GM23338 (cell line): ENCODE measurements at regions not wholly inside any gene's neighbourhood (a gene's known extent, or its start where the extent isn't known, plus 50 kb on each side); places are given as distances from the start of the nearest gene placed in this dataset.

Experiments
- ATAC-seq: fragments of 200-7000 bp; cut with Tn5 transposase; 3 replicates; pipeline ENCODE4 v1.9.1; 2020
- DNase-seq: peaks from one replicate; pipeline ENCODE4 v3.0.0-alpha.2; 2015; ENCODE audit warnings: low spot score
- H2AFZ ChIP-seq: fragments of 200-600 bp; sonication (generic); 2 replicates; pipeline ENCODE4 v1.8.0; 2016; ENCODE audit warnings: antibody characterized with exemption, mild to moderate bottlenecking, moderate library complexity
- H3F3A ChIP-seq: fragments of 200-600 bp; sonication (generic); replicated peaks from 2 replicates; pipeline ENCODE4 v1.8.0; 2017; ENCODE audit warnings: antibody characterized with exemption, mixed run types, low read depth
- H3K27ac ChIP-seq: fragments of 200-600 bp; sonication (generic); 2 replicates; pipeline ENCODE4 v1.6.1; 2016; ENCODE audit warnings: low read depth
- H3K27me3 ChIP-seq: fragments of 200-600 bp; sonication (generic); 2 replicates; pipeline ENCODE4 v1.8.0; 2016; ENCODE audit warnings: mild to moderate bottlenecking, mixed run types, moderate library complexity; ENCODE audit not compliant: insufficient read depth
- H3K36me3 ChIP-seq: fragments of 200-600 bp; sonication (generic); 2 replicates; pipeline ENCODE4 v1.8.0; 2016; ENCODE audit warnings: mild to moderate bottlenecking; ENCODE audit not compliant: insufficient read depth
- H3K4me1 ChIP-seq: fragments of 200-600 bp; sonication (generic); 2 replicates; pipeline ENCODE4 v1.8.0; 2016; ENCODE audit warnings: mild to moderate bottlenecking, moderate library complexity; ENCODE audit not compliant: insufficient read depth
- H3K4me2 ChIP-seq: fragments of 200-600 bp; sonication (generic); 2 replicates; pipeline ENCODE4 v1.7.1; 2017; ENCODE audit warnings: mixed run types
- H3K4me3 ChIP-seq: fragments of 200-600 bp; sonication (generic); 2 replicates; pipeline ENCODE4 v1.6.1; 2016; ENCODE audit warnings: mixed run types
- H3K79me2 ChIP-seq: fragments of 200-600 bp; sonication (generic); replicated peaks from 2 replicates; pipeline ENCODE4 v1.8.0; 2017; ENCODE audit warnings: mild to moderate bottlenecking; ENCODE audit not compliant: insufficient read depth
- H3K9me2 ChIP-seq: fragments of 200-600 bp; sonication (generic); 2 replicates; pipeline ENCODE4 v1.8.0; 2017; ENCODE audit not compliant: insufficient read depth
- H4K20me1 ChIP-seq: fragments of 200-600 bp; sonication (generic); replicated peaks from 2 replicates; pipeline ENCODE4 v1.8.0; 2017; ENCODE audit warnings: mild to moderate bottlenecking; ENCODE audit not compliant: insufficient read depth
- H3K27ac Mint-ChIP-seq: 2 replicates; pipeline ENCODE4 v1.8.0; 2020; ENCODE audit warnings: inconsistent platforms, mild to moderate bottlenecking, moderate library complexity, mixed read lengths
- H3K27me3 Mint-ChIP-seq: 3 replicates; pipeline ENCODE4 v1.8.0; 2022; ENCODE audit warnings: low read depth, mild to moderate bottlenecking, moderate library complexity, mixed read lengths, inconsistent platforms; ENCODE audit not compliant: insufficient read depth, poor library complexity
- H3K36me3 Mint-ChIP-seq: 3 replicates; pipeline ENCODE4 v1.8.0; 2021; ENCODE audit warnings: low read depth, mild to moderate bottlenecking, inconsistent platforms, moderate library complexity, mixed read lengths
- H3K4me1 Mint-ChIP-seq: 3 replicates; pipeline ENCODE4 v1.8.0; 2020; ENCODE audit warnings: mild to moderate bottlenecking, inconsistent platforms, mixed read lengths
- H3K4me3 Mint-ChIP-seq: 3 replicates; pipeline ENCODE4 v1.8.0; 2021; ENCODE audit warnings: moderate library complexity, mild to moderate bottlenecking, inconsistent platforms, mixed read lengths
- H3K9me3 Mint-ChIP-seq: 3 replicates; pipeline ENCODE4 v1.8.0; 2020; ENCODE audit warnings: moderate library complexity, mild to moderate bottlenecking, inconsistent platforms, mixed read lengths
- CREB1 ChIP-seq: fragments of 250-450 bp; sonication (Bioruptor Pico); IDR thresholded peaks from 2 replicates; pipeline ENCODE4 v1.5.0; 2020; ENCODE audit warnings: low read depth, mild to moderate bottlenecking, moderate library complexity
- CTCF ChIP-seq, 2 experiments: fragments of 200-600 bp in 1 of 2; sonication (generic) in 1 of 2; conservative IDR thresholded peaks; 2 replicates each; pipeline versions ENCODE4 v1.5.1 to v1.6.1; 2016 to 2017; ENCODE audit warnings: antibody characterized with exemption in 2 of 2, low read depth in 2 of 2, mild to moderate bottlenecking in 2 of 2, moderate library complexity in 1 of 2
- ETS1 ChIP-seq: IDR thresholded peaks from 2 replicates; pipeline ENCODE4 v1.6.1; 2016; ENCODE audit warnings: antibody characterized with exemption
- EZH2 ChIP-seq: fragments of 200-600 bp; sonication (generic); IDR thresholded peaks from one replicate; pipeline ENCODE4 v1.8.0; 2017; ENCODE audit warnings: antibody characterized with exemption, mild to moderate bottlenecking, low read depth; ENCODE audit not compliant: unreplicated experiment
- EZH2phosphoT487 ChIP-seq: fragments of 200-600 bp; sonication (generic); IDR thresholded peaks from one replicate; pipeline ENCODE4 v1.8.1; 2018; ENCODE audit warnings: antibody characterized with exemption; ENCODE audit not compliant: unreplicated experiment
- JUNB ChIP-seq: IDR thresholded peaks from one replicate; pipeline ENCODE4 v1.6.1; 2016; ENCODE audit warnings: antibody characterized with exemption; ENCODE audit not compliant: unreplicated experiment
- NANOG ChIP-seq: IDR thresholded peaks from 2 replicates; pipeline ENCODE4 v1.6.1; 2016; ENCODE audit warnings: antibody characterized with exemption, borderline replicate concordance
- POLR2AphosphoS5 ChIP-seq: IDR thresholded peaks from 2 replicates; pipeline ENCODE4 v1.6.1; 2016; ENCODE audit warnings: antibody characterized with exemption, low read depth
- REST ChIP-seq: IDR thresholded peaks from one replicate; pipeline ENCODE4 v1.6.1; 2018; ENCODE audit warnings: antibody characterized with exemption; ENCODE audit not compliant: unreplicated experiment
- STAT1 ChIP-seq: IDR thresholded peaks from one replicate; pipeline ENCODE4 v1.6.1; 2016; ENCODE audit warnings: antibody characterized with exemption; ENCODE audit not compliant: unreplicated experiment
- ZNF114 ChIP-seq: fragments of 250-450 bp; sonication (Bioruptor Pico); IDR thresholded peaks from 2 replicates; pipeline ENCODE4 v1.5.0; 2020; ENCODE audit warnings: mild to moderate bottlenecking, moderate library complexity
- ZNF331 ChIP-seq: fragments of 250-450 bp; sonication (Bioruptor Pico); IDR thresholded peaks from 2 replicates; pipeline ENCODE4 v1.5.0; 2020; ENCODE audit warnings: low read depth, mild to moderate bottlenecking, moderate library complexity
- ZNF462 ChIP-seq: fragments of 250-450 bp; sonication (Bioruptor Pico); IDR thresholded peaks from 2 replicates; pipeline ENCODE4 v1.5.0; 2020; ENCODE audit warnings: mild to moderate bottlenecking, moderate library complexity

GRCh38 chr17:54196751-54197150 lies 374.0 kb downstream of the KIF2B start:
- H3K27me3 Mint-ChIP-seq: peaks cover 2% of the 10 kb centered on the region
- Histone ChIP-seq H3K27ac (no peak overlapping the region), H3K79me2 (no peaks in the 10 kb centered on the region), H3K9me2 (no peaks in the 10 kb centered on the region), H3K4me3 (no peak overlapping the region), H3K4me2 (no peak overlapping the region), H3K27me3 (no peaks in the 10 kb centered on the region), H3F3A (no peaks in the 10 kb centered on the region), H3K4me1 (no peaks in the 10 kb centered on the region), H2AFZ (no peak overlapping the region), H3K36me3 (no peaks in the 10 kb centered on the region), H4K20me1 (no peaks in the 10 kb centered on the region)
- H3K4me3 Mint-ChIP-seq: no peak overlapping the region
- TF ChIP-seq EZH2phosphoT487: no peak
- no peak for TF ChIP-seq CTCF (conservative IDR thresholded peaks at IDR 0.05; ENCODE audit: low read depth in 2 of 2)
- no peak for TF ChIP-seq EZH2
- no peak for TF ChIP-seq POLR2AphosphoS5
- TF ChIP-seq ETS1: no peak
- no peak for TF ChIP-seq STAT1
- no peak for TF ChIP-seq REST
- TF ChIP-seq ZNF331: no peak
- TF ChIP-seq ZNF114 (CRISPR knock-in tag): no peak
- no peak for TF ChIP-seq NANOG
- TF ChIP-seq ZNF462 (CRISPR knock-in tag): no peak
- TF ChIP-seq JUNB: no peak
- no peak for TF ChIP-seq CREB1 (CRISPR knock-in tag)
- no peak for ATAC-seq
- H3K27ac Mint-ChIP-seq: no peak overlapping the region
- no peak for DNase-seq
- no peaks in the 10 kb centered on the region for H3K4me1 Mint-ChIP-seq
- H3K36me3 Mint-ChIP-seq: peaks cover 2% of the 10 kb centered on the region; the same call in 2 of the 3 replicates
- peaks cover 3% of the 10 kb centered on the region; the same call in 1 of the 3 replicates for H3K9me3 Mint-ChIP-seq
